Left lung (tissue), 4 donors: ENCODE measurements at regions not wholly inside any gene's neighbourhood (a gene's known extent, or its start where the extent isn't known, plus 50 kb on each side); places are given as distances from the start of the nearest gene placed in this dataset.
"Not testable (repeated sequence)": the region's sequence is repeated elsewhere in the genome, so short reads cannot be mapped to it uniquely, and the experiment has no call there.

Experiments used
- ATAC-seq: fragments of 200-7000 bp; cut with Tn5 transposase; one replicate; pipeline ENCODE4 v1.9.1; 2020; ENCODE audit warnings: moderate library complexity
- DNase-seq, 4 donors: peaks; one replicate each; pipeline ENCODE4 v3.0.0-alpha.2; 2013 to 2020
- H3K27ac ChIP-seq, 2 donors: fragments of 200-600 bp; sonication (generic) in 1 of 2; one replicate each; pipeline versions ENCODE4 v1.5.0 to v1.8.0; 2020 to 2021
- H3K27me3 ChIP-seq, 2 donors: fragments of 200-600 bp; sonication (generic) in 1 of 2; one replicate each; pipeline versions ENCODE4 v1.5.0 to v1.8.0; 2020 to 2021
- H3K36me3 ChIP-seq, 2 donors: fragments of 200-600 bp; sonication (generic) in 1 of 2; one replicate each; pipeline versions ENCODE4 v1.5.0 to v1.8.0; 2020 to 2021
- H3K4me1 ChIP-seq, 2 donors: fragments of 200-600 bp; one replicate each; pipeline ENCODE4 v1.8.0; 2021
- H3K4me3 ChIP-seq, 2 donors: fragments of 200-600 bp; sonication (generic) in 1 of 2; one replicate each; pipeline versions ENCODE4 v1.5.0 to v1.8.0; 2020 to 2021; ENCODE audit warnings: mild to moderate bottlenecking in 1 of 2
- H3K9me3 ChIP-seq, 2 donors: fragments of 200-600 bp; sonication (generic) in 1 of 2; one replicate each; pipeline versions ENCODE4 v1.5.0 to v1.8.0; 2020 to 2021
- intact Hi-C, 2 donors: fragments of 100-400 bp; cut with DNase I; formaldehyde crosslinking; loops; one replicate each; pipeline versions ENCODE4 v1.11.2 to v1.14.2; 2022
- TF ChIP-seq, protein P1 (sequence below), 2 donors: fragments of 200-600 bp; sonication (generic) in 1 of 2; IDR thresholded peaks; one replicate each; pipeline versions ENCODE4 v1.5.0 to v1.8.0; 2021; ENCODE audit warnings: antibody characterized with exemption in 2 of 2
- donor health status: DM: no; HTN: yes; CAD: no.
- donor health status: DM: no; HTN: no; CAD: no.

DNA sequence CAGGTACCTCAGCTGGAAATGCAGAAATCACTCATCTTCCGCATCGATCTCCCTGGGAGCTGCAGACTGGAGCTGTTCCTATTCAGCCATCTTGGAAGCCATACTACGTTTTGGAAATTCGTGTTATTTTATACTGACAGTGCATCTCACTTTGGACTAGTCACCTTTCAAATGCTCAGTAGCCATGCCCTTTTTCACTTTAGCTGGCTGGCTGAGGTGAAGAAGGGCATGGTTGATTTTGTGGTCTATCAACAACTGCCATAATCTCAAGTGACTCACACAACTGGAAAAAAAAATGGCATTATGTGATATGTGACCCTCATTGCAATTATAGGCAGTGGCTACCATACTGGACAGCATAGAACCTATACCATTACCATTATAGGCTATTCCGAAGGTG is 100.5 kb downstream of the CCDC71L start:
- Histone ChIP-seq H3K9me3 (no peaks in the 10 kb centered on the region), H3K27ac (no peak overlapping the region), H3K36me3 (no peaks in the 10 kb centered on the region), H3K27me3 (no peaks in the 10 kb centered on the region), H3K4me3 (no peak overlapping the region), H3K4me1 (no peaks in the 10 kb centered on the region)
- DNase-seq = no peak
- ATAC-seq = no peak
- TF ChIP-seq, protein P1, sequence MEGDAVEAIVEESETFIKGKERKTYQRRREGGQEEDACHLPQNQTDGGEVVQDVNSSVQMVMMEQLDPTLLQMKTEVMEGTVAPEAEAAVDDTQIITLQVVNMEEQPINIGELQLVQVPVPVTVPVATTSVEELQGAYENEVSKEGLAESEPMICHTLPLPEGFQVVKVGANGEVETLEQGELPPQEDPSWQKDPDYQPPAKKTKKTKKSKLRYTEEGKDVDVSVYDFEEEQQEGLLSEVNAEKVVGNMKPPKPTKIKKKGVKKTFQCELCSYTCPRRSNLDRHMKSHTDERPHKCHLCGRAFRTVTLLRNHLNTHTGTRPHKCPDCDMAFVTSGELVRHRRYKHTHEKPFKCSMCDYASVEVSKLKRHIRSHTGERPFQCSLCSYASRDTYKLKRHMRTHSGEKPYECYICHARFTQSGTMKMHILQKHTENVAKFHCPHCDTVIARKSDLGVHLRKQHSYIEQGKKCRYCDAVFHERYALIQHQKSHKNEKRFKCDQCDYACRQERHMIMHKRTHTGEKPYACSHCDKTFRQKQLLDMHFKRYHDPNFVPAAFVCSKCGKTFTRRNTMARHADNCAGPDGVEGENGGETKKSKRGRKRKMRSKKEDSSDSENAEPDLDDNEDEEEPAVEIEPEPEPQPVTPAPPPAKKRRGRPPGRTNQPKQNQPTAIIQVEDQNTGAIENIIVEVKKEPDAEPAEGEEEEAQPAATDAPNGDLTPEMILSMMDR (IDR thresholded peaks at IDR 0.05) = no peak
- intact Hi-C loops = no loop called here

DNA sequence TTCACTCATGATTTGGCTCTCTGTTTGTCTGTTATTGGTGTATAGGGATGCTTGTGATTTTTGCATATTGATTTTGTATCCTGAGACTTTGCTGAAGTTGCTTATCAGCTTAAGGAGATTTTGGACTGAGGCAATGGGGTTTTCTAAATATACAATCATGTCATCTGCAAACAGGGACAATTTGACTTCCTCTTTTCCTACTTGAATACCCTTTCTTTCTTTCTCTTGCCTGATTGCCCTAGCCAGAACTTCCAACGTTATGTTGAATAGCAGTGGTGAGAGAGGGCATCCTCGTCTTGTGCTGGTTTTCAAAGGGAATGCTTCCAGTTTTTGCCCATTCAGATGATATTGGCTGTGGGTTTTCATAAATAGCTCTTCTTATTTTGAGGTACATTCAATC is 104.7 kb downstream of the CCDC71L start:
- H3K27ac ChIP-seq, intact Hi-C loops, DNase-seq, H3K9me3 ChIP-seq, H3K4me3 ChIP-seq, H3K36me3 ChIP-seq, H3K4me1 ChIP-seq, ATAC-seq, H3K27me3 ChIP-seq: not testable (repeated sequence)

DNA sequence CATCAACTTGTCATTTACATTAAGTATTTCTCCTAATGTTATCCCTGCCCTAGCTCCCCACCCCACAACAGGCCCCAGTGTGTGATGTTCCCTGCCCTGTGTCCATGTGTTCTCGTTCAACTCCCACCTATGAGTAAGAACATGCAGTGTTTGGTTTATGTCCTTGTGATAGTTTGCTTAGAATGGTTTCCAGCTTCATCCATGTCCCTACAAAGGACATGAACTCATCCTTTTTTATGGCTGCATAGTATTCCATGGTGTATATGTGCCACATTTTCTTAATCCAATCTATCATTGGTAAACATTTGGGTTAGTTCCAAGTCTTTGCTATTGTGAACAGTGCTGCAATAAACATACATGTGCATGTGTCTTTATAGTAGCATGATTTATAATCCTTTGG is 106.3 kb downstream of the CCDC71L start:
- H3K4me1 ChIP-seq, intact Hi-C loops, H3K27ac ChIP-seq, DNase-seq, H3K9me3 ChIP-seq, ATAC-seq, H3K36me3 ChIP-seq, H3K4me3 ChIP-seq, H3K27me3 ChIP-seq: not testable (repeated sequence)

DNA sequence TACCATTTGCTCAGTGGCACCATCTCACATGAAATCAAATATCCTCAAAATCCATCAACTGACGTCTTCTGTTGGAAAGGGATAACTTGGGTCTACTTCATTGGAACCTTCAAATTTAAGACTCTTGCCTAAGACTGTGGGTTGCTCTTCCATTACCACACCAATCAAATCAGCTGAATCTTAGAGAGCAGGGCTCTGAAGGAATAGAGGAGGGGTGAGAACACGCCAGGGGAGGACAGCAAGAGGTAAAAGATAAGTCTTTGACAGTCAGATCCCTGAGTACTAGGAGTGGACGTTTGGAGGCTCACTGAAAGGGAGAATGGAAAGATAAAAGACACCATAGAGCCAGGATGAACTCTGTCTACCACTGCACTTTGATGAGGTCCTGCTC is 107.5 kb downstream of the CCDC71L start:
- no peaks in the 10 kb centered on the region for H3K4me1 ChIP-seq
- no peaks in the 10 kb centered on the region for H3K27me3 ChIP-seq
- intact Hi-C loops = no loop called here
- H3K4me3 ChIP-seq = no peak overlapping the region
- H3K36me3 ChIP-seq = no peaks in the 10 kb centered on the region
- peaks cover 0 to 2% of the 10 kb centered on the region in 2 donors for H3K9me3 ChIP-seq
- ATAC-seq (no peak), DNase-seq (no peak)
- TF ChIP-seq, protein P1 (IDR thresholded peaks at IDR 0.05) = no peak
- H3K27ac ChIP-seq = no peak overlapping the region

DNA sequence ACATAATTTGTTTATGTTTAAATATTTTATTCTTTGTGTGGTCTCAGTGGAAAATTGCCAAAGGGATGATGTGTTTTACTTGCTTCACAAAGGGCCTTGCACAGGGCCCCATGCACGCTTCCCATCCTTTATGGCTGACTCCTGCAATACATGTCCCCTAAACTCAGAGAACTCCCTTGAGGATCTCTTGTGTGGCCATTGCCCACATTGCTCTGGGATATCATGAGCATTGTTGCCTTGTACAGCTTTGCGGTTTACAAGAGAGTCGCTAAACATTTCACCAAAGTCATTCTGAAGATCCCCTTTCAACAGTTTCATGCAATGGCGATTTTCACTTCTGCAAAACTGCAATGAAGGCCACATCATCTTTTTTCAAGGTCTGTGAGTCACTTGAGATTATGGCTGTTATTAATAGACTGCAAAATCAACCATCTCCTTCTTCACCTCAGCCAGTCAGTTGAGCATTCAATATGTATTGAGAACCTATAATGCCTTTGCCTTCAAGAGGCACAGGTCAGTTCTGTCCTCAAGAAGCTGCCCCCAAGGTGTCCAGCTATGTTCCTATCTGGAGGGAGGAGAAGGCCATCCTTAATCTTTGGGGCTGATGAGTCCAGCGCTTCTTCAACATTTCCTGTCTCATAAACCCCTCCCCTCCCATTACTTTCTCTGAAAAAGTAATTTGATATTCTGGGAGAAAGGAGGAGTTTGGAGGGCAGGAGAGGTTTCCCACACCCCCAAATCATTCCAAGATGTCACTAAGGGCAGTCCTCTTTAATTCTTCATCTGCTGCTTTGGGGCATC is 108.1 kb downstream of the CCDC71L start:
- ATAC-seq (peak; percentile 69), DNase-seq (no peak)
- intact Hi-C loops = no loop called here
- TF ChIP-seq, protein P1 (IDR thresholded peaks at IDR 0.05) = no peak
- H3K36me3 ChIP-seq = no peaks in the 10 kb centered on the region
- H3K27me3 ChIP-seq = no peaks in the 10 kb centered on the region
- peaks cover 0 to 2% of the 10 kb centered on the region in 2 donors for H3K9me3 ChIP-seq
- no peak overlapping the region for H3K27ac ChIP-seq
- H3K4me3 ChIP-seq = no peak overlapping the region
- H3K4me1 ChIP-seq = no peaks in the 10 kb centered on the region

DNA sequence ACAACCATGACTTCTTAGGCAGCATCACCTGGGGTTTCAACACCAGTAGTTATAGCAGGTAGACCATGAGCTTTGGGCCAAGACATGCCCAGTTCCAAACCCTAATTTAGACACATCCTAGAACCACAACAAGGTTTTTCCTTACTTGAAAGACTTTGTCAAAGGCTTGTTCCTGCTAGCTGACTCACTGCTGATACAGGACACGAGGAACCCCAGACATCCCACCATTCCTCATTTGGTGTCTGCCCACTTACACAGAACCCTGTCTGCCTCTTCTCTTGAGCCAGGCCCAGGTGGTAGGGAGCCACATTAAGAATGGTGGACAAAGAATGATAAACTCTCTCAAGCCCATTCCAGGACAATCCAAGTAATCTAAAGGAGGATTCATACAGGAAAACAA is 109.0 kb downstream of the CCDC71L start:
- DNase-seq = no peak
- Histone ChIP-seq H3K4me1 (no peaks in the 10 kb centered on the region), H3K4me3 (no peak overlapping the region), H3K27ac (no peak overlapping the region), H3K9me3 (peaks cover 0 to 2% of the 10 kb centered on the region in 2 donors), H3K36me3 (no peaks in the 10 kb centered on the region), H3K27me3 (no peaks in the 10 kb centered on the region)
- TF ChIP-seq, protein P1 (IDR thresholded peaks at IDR 0.05) = no peak
- intact Hi-C loops = no loop called here
- ATAC-seq = no peak
